GM19395 (cell line): ENCODE measurements at regions not wholly inside any gene's neighbourhood (a gene's known extent, or its start where the extent isn't known, plus 50 kb on each side); places are given as distances from the start of the nearest gene placed in this dataset.
"Not testable (repeated sequence)": the region's sequence is repeated elsewhere in the genome, so short reads cannot be mapped to it uniquely, and the experiment has no call there.

Experiments
- ATAC-seq: cut with Tn5 transposase; IDR thresholded peaks from one replicate; pipeline ENCODE4 v1.9.1; 2021; ENCODE audit warnings: mild to moderate bottlenecking, moderate library complexity; ENCODE audit not compliant: unreplicated experiment

- ATAC-seq, result not testable (repeated sequence)
These were observed 108.7 kb downstream of the NPIPB11 start for GRCh38 chr16:29297809-29298177.

- not testable (repeated sequence) for ATAC-seq
These were observed 109.2 kb downstream of the NPIPB11 start for GRCh38 chr16:29297144-29297808.

GRCh38 chr16:29296176-29296575 is 110.3 kb downstream of the NPIPB11 start:
- not testable (repeated sequence) for ATAC-seq

GRCh38 chr16:29294951-29295795 is 111.3 kb downstream of the NPIPB11 start:
- not testable (repeated sequence) for ATAC-seq

- ATAC-seq, result not testable (repeated sequence)
These were observed 112.0 kb downstream of the NPIPB11 start for GRCh38 chr16:29294400-29294933.

GRCh38 chr16:29293545-29293944 is 113.0 kb downstream of the NPIPB11 start:
- ATAC-seq, result not testable (repeated sequence)

GRCh38 chr16:29292952-29293471 is 113.5 kb downstream of the NPIPB11 start:
- not testable (repeated sequence) for ATAC-seq

GRCh38 chr16:29291329-29292271 is 114.9 kb downstream of the NPIPB11 start:
- not testable (repeated sequence) for ATAC-seq

- peak; percentile 82 for ATAC-seq
These were observed 115.8 kb downstream of the NPIPB11 start for GRCh38 chr16:29290631-29291247.

GRCh38 chr16:29289516-29290239 is 116.8 kb downstream of the NPIPB11 start:
- ATAC-seq, result not testable (repeated sequence)

- not testable (repeated sequence) for ATAC-seq
These were observed 117.6 kb downstream of the NPIPB11 start for GRCh38 chr16:29288711-29289474.

- ATAC-seq, result not testable (repeated sequence)
These were observed 118.5 kb downstream of the NPIPB11 start for GRCh38 chr16:29287871-29288535.

- ATAC-seq, result not testable (repeated sequence)
These were observed 119.3 kb downstream of the NPIPB11 start for GRCh38 chr16:29287246-29287645.

- not testable (repeated sequence) for ATAC-seq
These were observed 119.7 kb downstream of the NPIPB11 start for GRCh38 chr16:29286796-29287195.

- not testable (repeated sequence) for ATAC-seq
These were observed 120.3 kb downstream of the NPIPB11 start for GRCh38 chr16:29286161-29286560.

- ATAC-seq, result not testable (repeated sequence)
These were observed 121.2 kb downstream of the NPIPB11 start for GRCh38 chr16:29285151-29285885.

GRCh38 chr16:29284723-29285122 is 121.8 kb downstream of the NPIPB11 start:
- not testable (repeated sequence) for ATAC-seq
